Gastrocnemius medialis (tissue), 4 donors: ENCODE measurements at regions not wholly inside any gene's neighbourhood (a gene's known extent, or its start where the extent isn't known, plus 50 kb on each side); places are given as distances from the start of the nearest gene placed in this dataset.

ENCODE experiments used
- ATAC-seq, 2 donors: fragments of 150-250 bp; one replicate each; pipeline ENCODE4 v1.9.1; 2016
- DNase-seq, 2 donors: peaks; one replicate each; pipeline ENCODE4 v3.0.0-alpha.2; 2019
- H3K27ac ChIP-seq, 4 donors: fragments of 200-600 bp; sonication (generic); 1 replicate in 1 of 4; 2 replicates in 3 of 4; pipeline ENCODE4 v1.5.1; 2016 to 2018; ENCODE audit warnings: mild to moderate bottlenecking in 2 of 4, moderate library complexity in 1 of 4
- H3K27me3 ChIP-seq, 3 donors: fragments of 200-600 bp; sonication (generic) in 2 of 3; 1 replicate in 1 of 3; 2 replicates in 2 of 3; pipeline versions ENCODE4 v1.5.1 to v1.6.0; 2016 to 2019; ENCODE audit warnings: mild to moderate bottlenecking in 1 of 3, moderate library complexity in 1 of 3
- H3K36me3 ChIP-seq, 2 donors: fragments of 200-600 bp; sonication (generic) in 1 of 2; one replicate each; pipeline ENCODE4 v1.5.1; 2017 to 2018
- H3K4me1 ChIP-seq, 2 donors: fragments of 200-600 bp; sonication (generic) in 1 of 2; one replicate each; pipeline ENCODE4 v1.5.1; 2016 to 2017; ENCODE audit warnings: mild to moderate bottlenecking in 2 of 2
- H3K4me3 ChIP-seq, 4 donors: fragments of 200-600 bp; sonication (generic) in 3 of 4; 1 replicate in 1 of 4; 2 replicates in 3 of 4; pipeline ENCODE4 v1.5.1; 2016 to 2019; ENCODE audit warnings: mild to moderate bottlenecking in 2 of 4
- H3K9me3 ChIP-seq, 3 donors: fragments of 200-600 bp; sonication (generic) in 2 of 3; 1 replicate in 1 of 3; 2 replicates in 2 of 3; pipeline ENCODE4 v1.5.1; 2016 to 2019
- POLR2A ChIP-seq, 2 donors: fragments of 450-650 bp; IDR thresholded peaks; one replicate each; pipeline ENCODE4 v1.6.1; 2017; ENCODE audit warnings: antibody characterized with exemption in 2 of 2, mild to moderate bottlenecking in 2 of 2, moderate library complexity in 2 of 2
- in situ Hi-C, 4 donors: fragments of 200-750 bp; cut with MboI; loops; one replicate each; pipeline versions ENCODE4 v1.15.0 to v1.8.0; 2017; ENCODE audit warnings: low sequenced_read_pairs in 4 of 4
- intact Hi-C: fragments of 100-400 bp; cut with DNase I; formaldehyde crosslinking; loops from one replicate; pipeline ENCODE4 v1.15.1; 2023; ENCODE audit warnings: low total_unique reads
- TF ChIP-seq, protein P1 (sequence below), 5 experiments: fragments of 450-650 bp in 3 of 5; fragments of 200-600 bp in 2 of 5; sonication (generic) in 2 of 5; IDR thresholded peaks in 4 of 5; conservative IDR thresholded peaks in 1 of 5; 1 replicate in 4 of 5; 2 replicates in 1 of 5; pipeline ENCODE4 v1.5.1; 2016 to 2019; ENCODE audit warnings: antibody characterized with exemption in 5 of 5, mild to moderate bottlenecking in 3 of 5, moderate library complexity in 3 of 5

DNA sequence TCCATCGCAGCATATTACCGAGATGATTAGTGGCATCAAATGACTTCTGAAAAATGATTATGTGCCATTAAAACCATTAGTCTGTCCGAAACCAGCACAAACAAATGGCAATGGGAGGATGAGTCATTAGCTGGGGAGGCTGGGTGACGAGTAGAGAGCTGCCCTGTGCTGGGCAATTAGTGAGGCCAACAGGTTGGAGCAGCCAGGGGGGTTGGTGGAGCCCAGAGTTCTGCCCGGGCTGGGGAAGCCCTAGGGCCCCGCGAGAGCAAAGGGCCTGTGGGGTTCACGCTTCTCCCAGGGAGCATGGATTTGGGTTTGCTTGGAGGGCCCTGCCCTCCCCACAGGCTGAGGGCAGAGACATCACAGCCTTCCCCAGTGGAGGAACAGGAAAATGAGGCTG, 152.1 kb upstream of the RPL38 start:
- Histone ChIP-seq H3K27me3 (peaks cover 9 to 19% (median 12%) of the 10 kb centered on the region in 3 donors), H3K4me1 (no peaks in the 10 kb centered on the region), H3K9me3 (no peaks in the 10 kb centered on the region), H3K27ac (no peak overlapping the region), H3K4me3 (no peak overlapping the region), H3K36me3 (no peaks in the 10 kb centered on the region)
- DNase-seq (no peak), ATAC-seq (no peak)
- intact Hi-C loops (no loop called here), in situ Hi-C loops (no loop called here)
- TF ChIP-seq POLR2A (IDR thresholded peaks at IDR 0.05) = no peak

- no peaks in the 10 kb centered on the region for H3K36me3 ChIP-seq
- H3K27me3 ChIP-seq = peaks cover 8 to 27% (median 14%) of the 10 kb centered on the region in 3 donors
- no peaks in the 10 kb centered on the region for H3K4me1 ChIP-seq
- DNase-seq (no peak), ATAC-seq (no peak)
- no peak overlapping the region for H3K27ac ChIP-seq
- H3K9me3 ChIP-seq = no peaks in the 10 kb centered on the region
- TF ChIP-seq, protein P1, sequence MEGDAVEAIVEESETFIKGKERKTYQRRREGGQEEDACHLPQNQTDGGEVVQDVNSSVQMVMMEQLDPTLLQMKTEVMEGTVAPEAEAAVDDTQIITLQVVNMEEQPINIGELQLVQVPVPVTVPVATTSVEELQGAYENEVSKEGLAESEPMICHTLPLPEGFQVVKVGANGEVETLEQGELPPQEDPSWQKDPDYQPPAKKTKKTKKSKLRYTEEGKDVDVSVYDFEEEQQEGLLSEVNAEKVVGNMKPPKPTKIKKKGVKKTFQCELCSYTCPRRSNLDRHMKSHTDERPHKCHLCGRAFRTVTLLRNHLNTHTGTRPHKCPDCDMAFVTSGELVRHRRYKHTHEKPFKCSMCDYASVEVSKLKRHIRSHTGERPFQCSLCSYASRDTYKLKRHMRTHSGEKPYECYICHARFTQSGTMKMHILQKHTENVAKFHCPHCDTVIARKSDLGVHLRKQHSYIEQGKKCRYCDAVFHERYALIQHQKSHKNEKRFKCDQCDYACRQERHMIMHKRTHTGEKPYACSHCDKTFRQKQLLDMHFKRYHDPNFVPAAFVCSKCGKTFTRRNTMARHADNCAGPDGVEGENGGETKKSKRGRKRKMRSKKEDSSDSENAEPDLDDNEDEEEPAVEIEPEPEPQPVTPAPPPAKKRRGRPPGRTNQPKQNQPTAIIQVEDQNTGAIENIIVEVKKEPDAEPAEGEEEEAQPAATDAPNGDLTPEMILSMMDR (IDR thresholded peaks at IDR 0.05 in 4 of 5, conservative IDR thresholded peaks at IDR 0.05 in 1 of 5) = no peak
- TF ChIP-seq POLR2A (IDR thresholded peaks at IDR 0.05) = no peak
- no peak overlapping the region for H3K4me3 ChIP-seq
- in situ Hi-C loops (no loop called here), intact Hi-C loops (no loop called here)
Measured at GRCh38 chr17:74052993-74053711, 150.3 kb upstream of the RPL38 start.

DNA sequence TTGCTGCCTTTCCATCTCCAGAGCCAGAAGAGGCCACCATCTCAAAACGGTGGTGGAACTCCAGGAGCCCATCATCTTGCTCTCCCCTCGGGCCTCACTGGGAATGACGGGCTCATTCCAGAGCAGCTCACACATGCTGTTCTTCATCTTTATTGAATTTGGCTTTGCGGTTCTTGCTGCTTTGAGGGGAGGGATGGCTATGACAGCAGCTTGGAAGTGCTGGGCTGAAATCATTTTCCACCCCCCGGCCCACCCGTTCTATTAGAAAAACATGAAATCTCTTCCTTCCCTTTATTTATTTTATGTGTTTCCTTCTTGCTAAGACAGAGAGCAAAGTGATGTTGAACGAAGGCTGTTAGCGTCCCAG, 149.8 kb upstream of the RPL38 start:
- no peaks in the 10 kb centered on the region for H3K4me1 ChIP-seq
- no peak for DNase-seq
- H3K27ac ChIP-seq = no peak overlapping the region
- H3K36me3 ChIP-seq = no peaks in the 10 kb centered on the region
- no peak overlapping the region for H3K4me3 ChIP-seq
- TF ChIP-seq POLR2A (IDR thresholded peaks at IDR 0.05) = no peak
- TF ChIP-seq, protein P1 (IDR thresholded peaks at IDR 0.05 in 4 of 5, conservative IDR thresholded peaks at IDR 0.05 in 1 of 5) = no peak
- peaks cover 8 to 22% (median 12%) of the 10 kb centered on the region in 3 donors for H3K27me3 ChIP-seq
- intact Hi-C loops = no loop called here
- H3K9me3 ChIP-seq = no peaks in the 10 kb centered on the region
- in situ Hi-C loops = no loop called here
- no peak for ATAC-seq

DNA sequence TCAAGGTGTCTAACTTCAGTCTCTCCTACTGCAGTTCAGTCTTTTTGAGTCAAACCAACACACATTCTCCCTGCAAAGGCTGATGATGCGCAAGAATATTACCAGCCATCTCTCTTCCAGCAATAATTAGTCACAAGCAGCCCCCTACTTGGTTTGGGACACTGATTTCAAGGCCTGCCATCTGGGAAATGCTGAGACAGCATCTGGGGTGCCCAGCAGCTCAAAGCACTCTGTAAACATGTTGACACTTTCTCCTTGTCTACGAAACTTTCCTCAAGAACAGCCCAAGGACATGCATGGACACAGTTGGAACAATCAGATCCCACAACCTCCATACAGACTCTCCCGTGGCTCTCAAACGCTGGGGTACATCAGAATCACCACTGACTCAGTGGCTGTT, 149.2 kb upstream of the RPL38 start:
- no peak for ATAC-seq
- intact Hi-C loops (no loop called here), in situ Hi-C loops (no loop called here)
- H3K27ac ChIP-seq = no peak overlapping the region
- TF ChIP-seq, protein P1 (IDR thresholded peaks at IDR 0.05 in 4 of 5, conservative IDR thresholded peaks at IDR 0.05 in 1 of 5) = no peak
- TF ChIP-seq POLR2A (IDR thresholded peaks at IDR 0.05) = no peak
- no peak for DNase-seq
- H3K27me3 ChIP-seq = peaks cover 7 to 19% (median 8%) of the 10 kb centered on the region in 3 donors
- no peaks in the 10 kb centered on the region for H3K9me3 ChIP-seq
- H3K36me3 ChIP-seq = no peaks in the 10 kb centered on the region
- no peak overlapping the region for H3K4me3 ChIP-seq
- H3K4me1 ChIP-seq = no peaks in the 10 kb centered on the region

DNA sequence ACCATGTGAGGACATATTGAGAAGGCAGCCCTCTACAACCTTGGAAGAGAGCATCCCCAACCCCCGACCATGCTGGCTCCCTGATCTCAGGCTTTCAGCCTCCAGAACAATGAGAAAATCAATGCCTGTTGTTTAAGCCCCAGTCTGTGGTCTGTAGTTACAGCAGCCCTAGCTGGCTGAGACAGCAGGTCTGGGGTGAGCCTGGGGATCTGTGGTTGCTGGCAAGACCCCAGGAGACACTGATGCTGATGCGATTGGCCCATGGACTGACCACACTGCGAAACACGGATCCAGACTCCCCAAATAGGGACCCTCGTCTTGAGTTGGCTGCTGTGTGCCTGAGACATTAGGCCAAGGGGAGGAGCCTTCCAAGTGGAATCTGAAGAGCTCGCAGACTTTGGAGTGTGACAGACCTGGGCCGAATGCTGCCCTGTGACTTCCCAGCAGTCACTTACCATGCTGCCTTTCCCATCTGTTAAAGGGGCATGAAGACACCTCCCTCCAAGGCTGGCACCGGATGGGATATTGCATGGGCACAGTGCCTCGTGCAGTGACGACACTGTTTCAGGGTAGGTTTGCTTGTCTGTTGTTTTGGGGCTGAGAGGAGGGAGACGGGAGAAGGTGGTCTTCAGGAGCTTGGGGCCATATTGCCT, 147.8 kb upstream of the RPL38 start:
- H3K27me3 ChIP-seq = peaks cover 5 to 14% (median 8%) of the 10 kb centered on the region in 3 donors
- H3K36me3 ChIP-seq = no peaks in the 10 kb centered on the region
- no peaks in the 10 kb centered on the region for H3K4me1 ChIP-seq
- no peak overlapping the region for H3K27ac ChIP-seq
- ATAC-seq = no peak
- no peak overlapping the region for H3K4me3 ChIP-seq
- in situ Hi-C loops = no loop called here
- TF ChIP-seq, protein P1 (IDR thresholded peaks at IDR 0.05 in 4 of 5, conservative IDR thresholded peaks at IDR 0.05 in 1 of 5) = no peak
- TF ChIP-seq POLR2A (IDR thresholded peaks at IDR 0.05) = no peak
- H3K9me3 ChIP-seq = no peaks in the 10 kb centered on the region
- no peak for DNase-seq
- intact Hi-C loops = no loop called here
